GM21717 (cell line): ENCODE measurements at regions not wholly inside any gene's neighbourhood (a gene's known extent, or its start where the extent isn't known, plus 50 kb on each side); places are given as distances from the start of the nearest gene placed in this dataset.

ENCODE experiments used
- ATAC-seq: cut with Tn5 transposase; IDR thresholded peaks from one replicate; pipeline ENCODE4 v1.9.1; 2021; ENCODE audit warnings: mild to moderate bottlenecking, moderate library complexity; ENCODE audit not compliant: unreplicated experiment

DNA sequence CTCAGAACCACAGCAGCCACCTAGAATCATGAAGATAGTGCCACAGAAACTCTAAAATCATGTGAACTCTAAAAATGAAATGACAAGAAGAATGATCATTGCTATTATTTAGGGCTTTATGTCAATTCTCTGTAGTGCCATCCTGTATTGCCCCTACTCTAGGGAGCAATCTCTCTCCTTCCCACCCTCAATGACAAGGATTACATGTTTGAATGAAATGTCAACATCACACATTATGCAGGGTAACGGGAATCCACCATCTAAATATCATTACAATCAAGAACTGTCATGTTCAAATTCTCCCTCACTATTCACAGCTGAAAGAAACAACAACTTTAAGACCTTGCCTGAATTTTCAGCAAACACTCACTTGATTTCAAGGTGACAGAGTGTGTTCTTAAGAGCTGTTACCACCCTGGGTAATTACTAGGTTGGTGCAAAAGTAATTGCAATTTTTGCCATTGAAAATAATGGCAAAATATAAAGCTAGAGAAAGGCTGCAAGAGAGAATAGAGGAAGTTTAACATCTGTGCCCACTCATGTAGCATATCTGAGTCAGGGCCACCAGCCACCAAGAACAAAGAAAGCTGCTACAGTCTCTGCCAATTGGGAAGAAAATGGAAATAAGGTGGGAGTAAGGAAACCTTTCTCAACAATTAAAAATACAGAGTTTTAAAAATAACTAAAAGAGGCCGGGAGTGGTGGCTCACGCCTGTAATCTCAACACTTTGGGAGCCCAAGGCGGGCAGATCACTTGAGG is 112.8 kb upstream of the PSMD7 start:
- no peak for ATAC-seq

DNA sequence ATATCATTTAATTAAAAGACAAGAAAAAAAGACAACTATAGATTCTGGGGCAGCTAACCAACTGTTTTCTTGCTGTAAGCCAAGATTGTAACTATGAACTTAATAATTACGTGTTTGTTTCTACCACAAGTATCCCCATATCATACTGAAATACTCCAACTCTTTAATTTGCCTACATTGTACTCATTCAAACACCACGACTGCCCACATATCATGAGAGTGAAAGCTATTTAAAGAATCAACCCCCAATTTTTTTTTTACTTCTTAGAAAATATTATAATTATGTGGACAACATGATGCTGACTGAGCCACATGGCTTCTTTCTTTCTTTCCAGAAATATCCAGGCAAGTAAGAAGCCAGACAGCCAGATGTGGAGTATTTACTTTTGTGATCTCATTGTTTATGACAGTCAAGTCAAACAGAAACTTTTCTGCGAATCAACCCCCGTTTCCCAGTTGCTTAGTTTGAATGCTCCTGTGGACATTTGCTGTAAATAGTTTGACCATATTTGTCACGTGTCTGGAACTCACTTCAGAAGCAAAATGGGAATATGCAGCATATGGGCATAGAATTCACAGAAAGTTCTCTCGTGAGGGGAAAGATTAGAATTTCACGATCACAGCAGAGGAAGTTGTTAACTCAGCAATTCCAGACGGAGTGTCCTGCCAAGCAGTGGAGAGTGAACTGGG is 126.8 kb upstream of the PSMD7 start:
- no peak for ATAC-seq

DNA sequence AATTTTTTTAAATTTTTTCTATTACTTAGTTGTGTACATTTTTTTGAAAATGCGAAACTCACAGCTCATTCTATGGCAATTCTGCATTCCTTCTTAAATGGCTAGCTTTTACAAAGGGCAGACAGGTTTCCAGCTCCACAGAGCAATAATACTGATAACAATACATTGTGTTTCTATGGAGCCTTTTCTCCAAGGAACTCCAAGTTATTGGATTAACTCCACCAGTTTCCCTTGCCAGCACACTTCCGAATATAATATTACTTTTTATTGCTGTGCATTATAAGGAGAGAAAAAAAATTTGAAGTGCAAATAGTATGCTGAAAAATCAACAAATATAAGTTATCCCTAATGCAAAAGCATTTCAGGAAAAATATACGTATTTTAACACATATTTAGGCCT is 127.5 kb upstream of the PSMD7 start:
- no peak for ATAC-seq

DNA sequence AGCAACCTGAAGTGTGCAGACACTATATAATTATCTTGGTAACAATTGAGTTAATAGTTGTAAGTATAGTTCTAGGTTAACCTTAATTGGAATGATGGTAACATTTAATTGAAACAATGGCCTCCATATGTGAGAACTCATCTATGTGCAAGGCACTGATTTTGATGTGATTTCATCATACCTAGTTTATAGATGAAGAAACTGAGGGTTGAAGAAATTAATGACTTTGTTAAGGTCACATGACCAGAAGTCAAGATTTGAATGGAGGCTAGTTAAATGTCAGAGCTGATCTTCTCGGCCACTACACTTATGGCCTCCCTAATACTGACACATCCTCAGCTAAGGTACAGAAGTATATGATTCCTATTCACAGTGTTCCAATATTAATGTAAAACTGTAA is 128.2 kb upstream of the PSMD7 start:
- ATAC-seq: no peak

DNA sequence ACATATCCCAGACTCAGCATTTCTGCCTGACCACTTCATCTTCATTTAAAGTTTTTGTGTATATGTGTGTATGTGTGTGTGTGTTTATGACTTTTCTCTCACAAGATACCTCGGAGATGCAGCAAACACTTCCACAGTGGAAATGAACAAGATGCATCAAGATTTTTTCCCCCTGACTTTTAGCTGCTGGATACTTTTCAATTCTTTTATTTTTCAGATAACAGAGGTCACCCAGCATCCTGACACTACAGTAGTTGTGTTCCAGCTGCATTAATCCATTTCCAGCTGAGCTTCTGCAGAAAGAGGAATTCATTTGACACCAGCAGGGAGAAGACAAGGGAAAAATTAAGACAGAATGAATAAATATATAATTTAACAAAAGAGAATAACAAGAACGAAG is 130.2 kb upstream of the PSMD7 start:
- ATAC-seq: no peak

DNA sequence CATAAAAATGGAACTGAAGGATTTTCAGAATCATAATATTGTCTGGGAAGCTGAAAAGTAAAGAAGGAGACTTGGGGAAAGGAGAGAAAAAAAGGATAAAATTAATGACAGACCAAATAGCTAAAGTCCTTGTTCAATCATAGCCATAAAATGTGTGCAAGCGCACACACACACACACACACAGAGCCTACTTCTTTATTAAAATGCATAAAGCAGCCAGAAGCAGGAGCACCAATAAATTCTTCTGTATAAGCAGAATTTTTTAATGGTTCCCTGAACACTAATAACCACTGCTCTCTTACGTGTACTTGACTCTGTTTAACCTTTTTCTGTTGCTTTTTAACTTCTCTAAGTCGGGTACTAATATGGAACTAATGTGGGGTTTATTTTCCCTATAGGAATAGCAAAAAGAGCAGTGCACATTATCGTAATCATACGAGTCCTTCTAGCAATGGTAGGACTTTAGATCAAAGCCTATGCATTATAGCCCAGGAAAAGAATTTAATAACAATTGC is 131.0 kb upstream of the PSMD7 start:
- ATAC-seq: no peak

DNA sequence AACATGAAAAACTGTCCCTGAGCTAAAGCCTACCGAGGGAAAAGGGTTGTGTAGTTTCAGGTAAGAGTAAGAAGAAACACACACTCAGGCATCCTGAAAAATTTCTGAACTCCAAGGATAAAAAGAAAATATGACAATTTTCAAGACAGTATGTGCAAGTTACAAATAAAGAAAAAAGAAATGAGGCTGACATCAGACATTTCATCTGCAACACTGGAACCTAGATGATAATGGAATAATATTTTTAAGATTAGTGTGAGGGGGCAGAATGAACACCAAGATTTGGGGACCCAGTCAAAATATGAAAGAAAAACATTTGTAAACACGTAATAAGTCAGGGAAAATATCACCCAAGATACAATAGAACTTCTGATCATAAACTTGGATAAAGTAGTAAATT is 135.9 kb upstream of the PSMD7 start:
- no peak for ATAC-seq

DNA sequence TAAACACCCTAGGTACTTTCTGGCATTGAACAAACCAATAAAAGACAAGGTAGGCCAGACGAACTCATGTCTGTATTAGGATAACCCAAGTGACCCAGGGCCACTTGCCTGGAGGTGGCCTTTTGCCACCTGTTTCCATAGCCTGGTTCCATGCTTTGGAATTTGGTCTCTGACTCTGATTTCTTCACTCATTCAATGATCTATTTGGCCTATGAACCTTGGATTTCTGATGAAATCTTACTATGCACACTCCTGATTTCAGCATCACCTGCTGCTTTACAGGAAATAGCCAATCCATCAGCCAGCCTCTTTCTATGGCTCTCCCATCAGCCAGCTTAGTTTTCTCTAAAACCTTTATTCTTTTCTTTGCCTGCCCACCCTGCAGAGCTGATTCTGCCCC is 142.8 kb upstream of the PSMD7 start:
- no peak for ATAC-seq

DNA sequence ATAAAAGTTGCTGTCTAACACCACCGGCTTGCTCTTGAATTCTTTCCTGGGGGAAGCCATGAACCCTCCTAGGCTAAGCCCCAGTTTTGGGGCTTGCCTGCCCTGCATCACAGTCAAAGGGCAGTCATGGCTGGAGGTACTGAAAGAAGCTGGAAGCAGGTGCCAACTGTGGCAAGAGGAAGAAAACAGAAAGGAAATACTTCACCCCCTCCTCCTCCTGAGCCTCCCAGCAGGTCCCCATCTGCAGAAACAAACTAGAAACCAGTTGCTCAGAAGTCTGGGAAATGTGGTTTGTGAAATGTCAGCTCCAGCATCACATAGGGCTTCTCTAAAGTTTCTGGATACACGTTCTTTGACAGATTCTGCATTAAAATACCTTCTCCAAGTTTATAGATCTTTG is 150.0 kb upstream of the PSMD7 start:
- no peak for ATAC-seq

DNA sequence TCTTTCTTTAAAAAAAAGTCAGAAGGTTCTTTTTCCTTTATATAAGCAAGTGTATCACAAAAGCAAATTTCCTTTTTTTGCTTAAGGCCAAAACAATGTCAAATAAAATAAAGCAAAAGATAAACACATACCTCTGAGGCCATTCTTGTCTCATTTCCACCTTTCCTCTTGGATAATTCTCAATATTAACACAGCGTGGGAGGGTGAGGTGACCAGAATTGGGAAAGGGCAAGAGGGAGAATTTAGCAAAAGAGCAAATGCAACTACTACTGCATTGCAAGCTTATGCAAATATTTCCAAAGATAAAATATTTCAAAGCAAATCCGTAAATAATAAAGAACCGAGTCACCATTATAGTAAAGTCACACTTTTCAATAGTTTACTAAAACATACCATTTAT is 153.4 kb upstream of the PSMD7 start:
- ATAC-seq: no peak

DNA sequence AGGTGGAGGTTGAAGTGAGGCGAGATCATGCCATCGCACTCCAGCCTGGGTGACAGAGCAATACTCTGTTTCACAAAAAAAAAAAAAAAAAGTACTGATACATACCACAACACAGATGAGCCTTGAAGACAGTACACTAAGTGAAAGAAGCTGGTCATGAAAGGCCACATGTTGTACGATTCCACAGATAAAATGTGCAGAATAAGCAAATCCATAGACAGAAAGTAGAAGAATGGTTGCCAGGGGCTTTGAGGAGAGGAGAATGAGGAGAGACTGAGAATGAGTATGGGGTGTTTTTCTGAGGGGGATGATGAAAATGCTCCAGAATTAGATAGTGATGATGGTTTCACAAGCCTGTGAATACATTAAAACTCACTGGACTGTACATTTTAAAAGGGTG is 155.6 kb upstream of the PSMD7 start:
- ATAC-seq: no peak

DNA sequence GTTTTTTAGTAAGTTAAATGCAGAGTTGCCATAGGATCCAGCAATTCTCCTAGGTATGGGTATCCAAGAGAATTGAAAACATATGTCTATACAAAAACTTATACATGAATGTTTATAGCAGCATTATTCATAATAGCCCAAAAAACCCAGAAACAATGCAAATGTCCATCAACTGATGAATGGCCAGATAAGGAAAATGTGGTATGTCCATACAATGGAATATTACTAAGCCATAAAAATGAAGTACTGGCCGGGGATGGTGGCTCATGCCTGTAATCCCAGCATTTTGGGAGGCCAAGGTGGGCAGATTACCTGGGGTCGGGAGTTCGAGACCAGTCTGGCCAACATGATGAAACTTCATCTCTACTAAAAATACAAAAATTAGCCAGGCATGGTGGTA is 156.1 kb upstream of the PSMD7 start:
- no peak for ATAC-seq

DNA sequence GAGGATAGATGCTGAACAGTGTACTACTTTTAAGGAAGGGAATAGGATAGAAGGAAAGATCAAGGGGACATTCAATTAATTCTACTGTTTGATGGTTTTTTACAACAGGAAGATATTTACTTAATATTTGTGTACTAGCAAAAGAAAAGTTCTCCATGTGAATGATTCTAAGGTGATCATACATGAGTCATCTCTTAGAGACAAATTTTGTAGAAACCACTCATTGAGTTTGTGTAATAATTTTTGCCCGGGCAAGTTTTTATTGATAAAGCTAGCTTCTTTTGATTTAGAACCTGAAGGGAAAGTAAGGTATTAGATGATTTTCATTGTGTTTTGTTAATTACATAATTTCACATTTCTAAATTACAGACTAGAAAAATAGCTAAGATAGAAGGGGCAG is 172.8 kb upstream of the PSMD7 start:
- ATAC-seq: no peak

DNA sequence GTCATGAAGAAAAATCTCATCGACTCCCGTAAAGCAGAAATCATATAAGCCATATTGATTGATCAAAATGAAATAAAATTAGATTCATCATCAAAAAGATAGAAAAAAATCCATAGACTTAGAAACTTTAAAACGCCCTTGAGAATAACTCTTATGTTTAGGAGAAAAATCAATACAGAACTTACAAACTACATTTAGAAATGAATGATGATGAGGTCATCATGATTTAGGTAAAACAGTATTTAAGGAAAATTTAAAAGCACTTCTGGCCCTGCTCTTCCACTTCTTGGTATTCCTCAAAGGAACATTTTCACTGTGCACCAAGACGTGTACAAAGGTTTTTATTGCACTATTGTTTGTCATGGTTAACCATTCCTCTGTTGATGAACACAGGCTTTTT is 173.4 kb upstream of the PSMD7 start:
- ATAC-seq: no peak

DNA sequence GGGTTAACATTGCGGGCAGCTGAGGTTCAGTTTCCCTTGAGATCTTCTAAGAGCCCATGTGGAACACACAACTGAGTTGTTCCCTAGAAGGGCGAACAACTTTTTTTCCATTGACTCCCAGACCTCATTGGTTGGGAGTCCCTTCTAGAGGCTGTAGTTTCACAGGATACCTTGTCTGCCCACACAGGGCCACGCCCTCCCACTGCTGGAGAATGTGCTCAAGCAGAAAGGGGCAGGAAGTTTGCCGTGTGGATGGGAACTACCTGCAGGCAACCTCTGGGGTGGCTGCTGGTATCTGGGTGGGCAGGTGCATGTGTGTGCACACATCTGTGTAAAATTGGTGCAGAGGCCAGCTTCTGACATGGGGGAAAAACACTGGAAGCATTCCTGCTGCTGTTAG is 178.8 kb upstream of the PSMD7 start:
- no peak for ATAC-seq

DNA sequence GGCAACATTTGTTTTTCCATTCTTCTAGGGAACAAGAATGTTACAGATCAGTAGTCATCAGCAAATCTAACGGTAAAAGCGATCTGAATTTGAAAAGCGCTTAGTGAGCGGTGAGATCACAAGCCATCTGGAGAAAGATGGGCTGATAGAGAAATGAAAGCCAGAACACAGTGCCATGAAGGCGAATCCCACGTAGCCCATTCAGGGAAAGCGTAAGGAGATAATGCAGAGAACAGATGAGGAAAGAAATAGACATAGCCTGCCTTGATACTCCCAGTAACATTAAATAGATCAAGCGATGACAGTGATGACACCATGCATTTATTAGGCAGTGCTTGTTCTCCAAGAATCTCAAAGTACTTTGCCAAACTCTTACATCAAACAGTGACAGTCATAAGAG is 183.1 kb upstream of the PSMD7 start:
- ATAC-seq: no peak

DNA sequence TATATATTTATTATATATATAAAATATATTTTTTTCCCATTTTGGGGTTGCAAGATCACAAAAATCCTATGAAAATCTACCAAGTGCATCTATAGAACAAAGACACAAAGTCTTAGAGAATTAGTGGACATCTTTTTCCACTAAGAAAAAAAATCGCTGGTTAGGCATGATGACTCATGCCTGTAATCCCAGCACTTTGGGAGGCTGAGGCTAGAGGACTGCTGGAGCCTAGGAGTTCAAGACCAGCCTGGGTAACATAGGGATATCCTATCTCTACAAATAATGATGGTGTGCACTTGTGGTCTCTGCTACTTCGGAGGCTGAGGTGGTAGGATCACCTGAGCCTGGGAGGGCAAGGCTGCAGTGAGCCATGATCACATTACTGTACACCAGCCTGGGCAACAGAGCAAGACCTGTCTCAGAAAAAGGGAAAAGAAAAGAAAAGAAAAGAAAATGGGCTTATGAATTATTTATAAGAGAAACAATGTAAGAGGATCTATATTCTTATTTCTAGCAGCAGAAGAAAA is 185.1 kb upstream of the PSMD7 start:
- ATAC-seq: no peak

DNA sequence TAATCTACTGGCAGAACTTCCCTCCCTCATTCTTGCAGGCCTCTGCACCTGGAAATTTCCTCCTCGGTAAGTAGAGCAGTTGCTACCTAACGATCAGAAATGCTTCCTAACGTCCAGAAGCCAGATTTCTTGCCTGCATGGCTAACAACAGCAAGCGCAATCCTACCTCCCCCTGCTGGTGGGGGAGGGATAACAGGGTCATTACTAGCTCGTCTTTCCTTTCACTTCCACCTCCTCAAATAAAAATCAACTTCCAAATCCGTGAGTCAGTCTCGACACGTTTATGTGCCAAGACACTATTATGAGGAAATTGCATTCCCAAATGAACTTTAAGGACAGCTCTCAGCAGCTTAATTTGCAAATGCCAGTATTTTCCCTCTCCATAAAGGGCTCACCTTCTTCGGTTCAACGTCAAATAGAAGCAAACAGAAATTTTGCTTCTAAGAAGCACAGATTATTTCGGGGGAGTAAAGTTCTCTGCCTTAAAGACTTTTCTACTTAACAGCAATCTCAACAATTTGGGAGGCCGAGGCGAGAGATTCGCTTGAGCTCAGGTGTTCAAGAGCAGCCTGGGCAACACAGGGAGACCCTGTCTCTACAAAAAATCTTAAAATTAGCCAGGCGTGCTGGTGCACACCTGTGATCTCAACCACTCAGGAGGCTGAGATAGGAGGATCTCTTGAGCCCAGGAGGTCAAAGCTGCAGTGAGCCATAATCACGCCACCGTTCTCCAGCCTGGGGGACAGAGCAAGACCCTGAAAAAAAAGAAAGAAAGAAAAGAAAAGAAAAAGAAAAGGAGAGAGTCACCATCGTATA is 188.6 kb upstream of the PSMD7 start:
- ATAC-seq: no peak

DNA sequence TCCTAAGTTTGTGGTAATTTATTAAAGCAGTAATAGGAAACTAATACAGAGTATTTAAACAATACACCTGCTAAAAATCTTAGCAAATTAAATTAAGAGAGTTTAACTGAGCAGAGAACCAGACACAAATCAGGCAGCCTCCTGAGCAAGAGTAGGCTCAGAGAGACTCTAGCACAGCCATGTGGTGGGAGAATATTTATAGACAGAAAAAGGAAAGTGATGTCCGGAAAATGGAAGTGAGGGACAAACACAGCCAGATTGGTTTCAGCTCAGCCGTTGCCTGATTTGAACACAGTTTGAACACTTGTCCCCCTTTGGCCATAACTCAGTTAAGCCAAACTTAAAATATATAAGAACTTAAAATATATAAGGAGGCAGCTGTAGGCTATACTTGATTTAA is 192.6 kb upstream of the PSMD7 start:
- ATAC-seq: no peak

DNA sequence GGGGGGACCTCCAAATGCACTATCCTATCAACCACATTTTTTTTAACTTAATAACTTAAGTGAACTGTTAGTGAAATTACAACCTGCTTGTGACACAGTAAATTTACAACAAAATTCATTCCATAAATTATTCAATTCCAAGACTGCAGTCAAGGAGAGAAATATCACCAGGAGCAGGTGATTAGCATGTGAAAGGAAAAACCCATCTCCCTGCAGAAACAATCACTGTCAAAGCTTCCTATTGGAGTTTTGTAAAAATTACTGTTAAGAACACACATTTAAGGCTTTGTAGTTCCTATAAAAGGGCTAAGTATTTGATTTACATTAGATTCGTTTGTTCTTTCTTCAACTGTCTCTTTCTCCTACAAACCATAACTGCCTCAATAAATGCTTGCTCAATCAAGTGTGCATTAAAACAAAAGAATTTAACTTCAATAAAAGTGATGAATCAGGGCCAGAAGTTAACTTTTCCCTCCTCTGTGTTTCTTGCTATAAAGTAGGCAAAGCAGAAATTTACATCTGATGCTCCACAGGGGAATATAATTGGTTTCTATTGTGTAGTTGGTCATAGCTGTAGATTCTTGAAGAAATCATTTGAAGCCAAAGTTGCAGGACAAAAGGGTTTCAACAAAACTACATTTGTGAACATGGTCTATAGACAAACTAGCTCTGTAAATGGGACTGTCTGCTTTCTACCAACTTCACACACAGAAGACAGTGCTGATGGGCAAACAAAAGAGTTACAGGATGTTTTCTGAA is 195.1 kb upstream of the PSMD7 start:
- ATAC-seq: no peak
